ENCODE measurements at regions not wholly inside any gene's neighbourhood (a gene's known extent, or its start where the extent isn't known, plus 50 kb on each side); places are given as distances from the start of the nearest gene placed in this dataset.

GRCh38 chr21:15203740-15204139, 138.9 kb upstream of the NRIP1 start:
- intact Hi-C loops (cut with micrococcal nuclease; ENCODE audit: unreplicated experiment) (no loop called here), in situ Hi-C loops (cut with HindIII; ENCODE audit: extremely low pct_ligation_motif_present, low pct_unique_long_range_greater_than_20kb) (no loop called here)
- ChIA-PET POLR2A (no interaction called here), CTCF (ENCODE audit: low intra/inter-chr PET ratio, low total read pairs) (no interaction called here)
- BruUV-seq (replicated peaks), result no TSS peak
- DNase-seq (ENCODE audit: low spot score), result no peak
- peak; percentile 36 for FAIRE-seq
- Histone ChIP-seq H3K4me2 (ENCODE audit: low read depth, low read length) (0 out of 2 replicates have a peak overlapping the region, but pooled peaks have one; percentile 14), H3K27me3 (ENCODE audit: control insufficient read depth in 1 of 2, insufficient read depth in 2 of 2, low read length in 2 of 2) (no peaks in the 10 kb centered on the region), H3K79me2 (ENCODE audit: insufficient read depth, low read length) (no peaks in the 10 kb centered on the region), H3K36me3 (replicated peaks in 1 of 2; ENCODE audit: control insufficient read depth in 1 of 2, insufficient read depth in 2 of 2, low read length in 2 of 2) (no peaks in the 10 kb centered on the region), H2AFZ (ENCODE audit: low read length) (no peak overlapping the region), H3K4me3 (replicated peaks in 1 of 3; ENCODE audit: insufficient read depth in 1 of 3, low read depth in 2 of 3, low read length in 3 of 3) (no peak overlapping the region), H3K9ac (ENCODE audit: insufficient read depth, low read depth, low read length) (no peak overlapping the region), H3K9me3 (ENCODE audit: low read length) (no peaks in the 10 kb centered on the region), H3K4me1 (ENCODE audit: insufficient read depth, low read length) (peaks cover 69% of the 10 kb centered on the region), H3K27ac (ENCODE audit: extremely low read length, insufficient read depth, low read length) (peak overlapping the region; percentile 3), H4K20me1 (ENCODE audit: insufficient read depth, low read length) (no peaks in the 10 kb centered on the region)
- no peak for ATAC-seq
- WGBS (ENCODE audit: low lambda C conversion rate), result 53% methylated on average over 3 of the region's 3 CpGs
- TF ChIP-seq ZNF652 (CRISPR knock-in tag; IDR thresholded peaks at IDR 0.05; ENCODE audit: borderline replicate concordance, low read depth) (0 out of 2 replicates have a peak, but pooled peaks have one; percentile 31), POGZ (CRISPR knock-in tag; IDR thresholded peaks at IDR 0.05) (0 out of 2 replicates have a peak, but pooled peaks have one; percentile 42), PRMT3 (CRISPR knock-in tag; IDR thresholded peaks at IDR 0.05; ENCODE audit: borderline replicate concordance, low read depth) (no peak), ZNF256 (CRISPR knock-in tag; conservative IDR thresholded peaks at IDR 0.05) (no peak), SMAD1 (CRISPR knock-in tag; IDR thresholded peaks at IDR 0.05; ENCODE audit: borderline replicate concordance, low read depth) (no peak), ZNF337 (CRISPR knock-in tag; IDR thresholded peaks at IDR 0.05; ENCODE audit: borderline replicate concordance, low read depth) (no peak), FOXA1 (IDR thresholded peaks at IDR 0.05) (no peak), FOXA1 (CRISPR knock-in tag; IDR thresholded peaks at IDR 0.05) (peak; percentile 44), NR2F1 (CRISPR knock-in tag; IDR thresholded peaks at IDR 0.05) (no peak), RBM22 (optimal IDR thresholded peaks at IDR 0.05; ENCODE audit: low read length) (no peak), HNF4A (CRISPR knock-in tag; IDR thresholded peaks at IDR 0.05) (0 out of 2 replicates have a peak, but pooled peaks have one; percentile 17), HMG20A (CRISPR knock-in tag; IDR thresholded peaks at IDR 0.05; ENCODE audit: borderline replicate concordance) (peak; percentile 23; the same call in 1 of the 2 replicates), ARHGAP35 (CRISPR knock-in tag; IDR thresholded peaks at IDR 0.05; ENCODE audit: borderline replicate concordance) (no peak), RARA (CRISPR knock-in tag; IDR thresholded peaks at IDR 0.05) (peak; percentile 29; the same call in 1 of the 2 replicates), SOX6 (IDR thresholded peaks at IDR 0.05) (no peak), SOX6 (CRISPR knock-in tag; IDR thresholded peaks at IDR 0.05) (peak; percentile 74), YEATS2 (CRISPR knock-in tag; IDR thresholded peaks at IDR 0.05; ENCODE audit: borderline replicate concordance) (no peak), ZFP41 (CRISPR knock-in tag; IDR thresholded peaks at IDR 0.05; ENCODE audit: borderline replicate concordance) (no peak), ISL2 (CRISPR knock-in tag; IDR thresholded peaks at IDR 0.05) (peak; percentile 19; the same call in 1 of the 2 replicates), FOXA3 (CRISPR knock-in tag; IDR thresholded peaks at IDR 0.05) (0 out of 2 replicates have a peak, but pooled peaks have one; percentile 36), PAWR (CRISPR knock-in tag; IDR thresholded peaks at IDR 0.05; ENCODE audit: borderline replicate concordance) (no peak), ZNF768 (CRISPR knock-in tag; IDR thresholded peaks at IDR 0.05) (no peak), FOXP1 (IDR thresholded peaks at IDR 0.05) (no peak), FOXP1 (CRISPR knock-in tag; IDR thresholded peaks at IDR 0.05) (0 out of 2 replicates have a peak, but pooled peaks have one; percentile 13), ZNF720 (CRISPR knock-in tag; IDR thresholded peaks at IDR 0.05) (no peak), NFRKB (IDR thresholded peaks at IDR 0.05) (no peak), ZNF629 (CRISPR knock-in tag; conservative IDR thresholded peaks at IDR 0.05) (no peak), NFE2 (CRISPR knock-in tag; IDR thresholded peaks at IDR 0.05) (no peak)
- TF ChIP-seq, protein P1, sequence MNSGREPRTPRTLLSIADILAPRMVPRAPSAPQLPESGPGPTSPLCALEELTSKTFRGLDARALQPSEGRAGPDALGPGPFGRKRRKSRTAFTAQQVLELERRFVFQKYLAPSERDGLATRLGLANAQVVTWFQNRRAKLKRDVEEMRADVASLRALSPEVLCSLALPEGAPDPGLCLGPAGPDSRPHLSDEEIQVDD (CRISPR knock-in tag; IDR thresholded peaks at IDR 0.05; ENCODE audit: borderline replicate concordance), result no peak
- TF ChIP-seq, protein P2, sequence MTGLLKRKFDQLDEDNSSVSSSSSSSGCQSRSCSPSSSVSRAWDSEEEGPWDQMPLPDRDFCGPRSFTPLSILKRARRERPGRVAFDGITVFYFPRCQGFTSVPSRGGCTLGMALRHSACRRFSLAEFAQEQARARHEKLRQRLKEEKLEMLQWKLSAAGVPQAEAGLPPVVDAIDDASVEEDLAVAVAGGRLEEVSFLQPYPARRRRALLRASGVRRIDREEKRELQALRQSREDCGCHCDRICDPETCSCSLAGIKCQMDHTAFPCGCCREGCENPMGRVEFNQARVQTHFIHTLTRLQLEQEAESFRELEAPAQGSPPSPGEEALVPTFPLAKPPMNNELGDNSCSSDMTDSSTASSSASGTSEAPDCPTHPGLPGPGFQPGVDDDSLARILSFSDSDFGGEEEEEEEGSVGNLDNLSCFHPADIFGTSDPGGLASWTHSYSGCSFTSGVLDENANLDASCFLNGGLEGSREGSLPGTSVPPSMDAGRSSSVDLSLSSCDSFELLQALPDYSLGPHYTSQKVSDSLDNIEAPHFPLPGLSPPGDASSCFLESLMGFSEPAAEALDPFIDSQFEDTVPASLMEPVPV (CRISPR knock-in tag; IDR thresholded peaks at IDR 0.05), result no peak
